Colonic mucosa (tissue), 4 donors: ENCODE measurements at regions not wholly inside any gene's neighbourhood (a gene's known extent, or its start where the extent isn't known, plus 50 kb on each side); places are given as distances from the start of the nearest gene placed in this dataset.

Experiments
- DNase-seq: peaks from one replicate; pipeline ENCODE4 v3.0.0-alpha.2; 2020
- H3K27ac ChIP-seq: fragments of 200-600 bp; one replicate; pipeline ENCODE4 v1.8.0; 2021
- H3K27me3 ChIP-seq: fragments of 200-600 bp; one replicate; pipeline ENCODE4 v1.8.0; 2021
- H3K36me3 ChIP-seq: fragments of 200-600 bp; one replicate; pipeline ENCODE4 v1.8.0; 2021
- H3K4me1 ChIP-seq: fragments of 200-600 bp; one replicate; pipeline ENCODE4 v1.8.0; 2021; ENCODE audit warnings: mild to moderate bottlenecking
- H3K4me3 ChIP-seq: fragments of 200-600 bp; one replicate; pipeline ENCODE4 v1.8.0; 2021
- H3K9ac ChIP-seq, 2 donors: one replicate each; pipeline ENCODE4 v1.7.0; 2013; ENCODE audit warnings: control low read depth in 2 of 2, low read depth in 2 of 2, low read length in 2 of 2
- H3K9me3 ChIP-seq: fragments of 200-600 bp; one replicate; pipeline ENCODE4 v1.8.0; 2021
- CTCF ChIP-seq: fragments of 200-600 bp; IDR thresholded peaks from one replicate; pipeline ENCODE4 v1.8.0; 2022; ENCODE audit warnings: antibody characterized with exemption, mild to moderate bottlenecking
- intact Hi-C: fragments of 100-400 bp; cut with DNase I; formaldehyde crosslinking; loops from one replicate; pipeline ENCODE4 v1.14.1; 2022
- donor health status: healthy.
- donor health status: DM: no; HTN: no; CAD: no.
- donor health status: DM: no; HTN: no; CAD: no.

DNA sequence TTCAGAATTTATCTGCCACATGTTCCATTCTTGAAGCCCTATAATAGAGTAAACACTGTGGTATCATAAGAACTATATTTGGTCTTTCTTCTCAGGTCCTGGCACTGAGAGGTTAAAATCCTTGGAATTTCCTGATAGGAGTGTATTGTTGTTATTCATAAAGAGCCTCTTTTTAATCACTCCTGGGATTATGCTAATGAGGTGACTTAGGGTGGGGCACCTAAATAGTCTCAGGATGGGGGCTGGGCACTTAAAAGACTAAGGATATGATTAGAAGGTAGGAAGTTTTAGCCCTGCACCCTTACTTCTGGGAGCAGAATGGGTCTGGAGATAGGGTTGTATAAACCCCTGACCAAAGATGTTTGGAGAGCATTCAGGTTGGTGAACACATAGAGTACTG, 755.2 kb upstream of the TENM4 start:
- no peaks in the 10 kb centered on the region for H3K36me3 ChIP-seq
- no peak overlapping the region for H3K9ac ChIP-seq
- intact Hi-C loops = no loop called here
- no peak overlapping the region for H3K27ac ChIP-seq
- no peaks in the 10 kb centered on the region for H3K27me3 ChIP-seq
- no peaks in the 10 kb centered on the region for H3K4me1 ChIP-seq
- no peak for TF ChIP-seq CTCF
- H3K4me3 ChIP-seq = no peak overlapping the region
- DNase-seq = no peak
- H3K9me3 ChIP-seq = no peaks in the 10 kb centered on the region

DNA sequence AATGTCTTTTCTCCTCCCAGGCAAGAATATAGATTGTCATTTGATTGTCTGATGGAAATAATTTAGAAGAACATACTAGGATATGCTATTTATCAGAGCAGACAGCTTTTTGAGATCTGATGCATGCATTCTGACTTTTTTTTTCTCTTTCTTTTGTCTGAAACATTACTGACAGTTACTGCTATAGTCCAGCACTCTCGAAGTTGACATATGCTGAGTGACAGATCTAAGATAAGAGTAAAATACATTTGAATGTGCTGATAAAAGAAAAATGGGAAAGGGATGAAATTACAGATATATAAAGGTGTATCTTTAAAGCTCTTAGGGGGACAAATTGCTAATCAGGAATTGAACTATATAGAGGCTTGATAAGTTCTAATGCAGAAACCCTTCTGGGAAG, 753.8 kb upstream of the TENM4 start:
- Histone ChIP-seq H3K27ac (no peak overlapping the region), H3K9ac (no peak overlapping the region), H3K9me3 (no peaks in the 10 kb centered on the region), H3K4me1 (no peaks in the 10 kb centered on the region), H3K4me3 (no peak overlapping the region), H3K36me3 (no peaks in the 10 kb centered on the region), H3K27me3 (no peaks in the 10 kb centered on the region)
- no peak for TF ChIP-seq CTCF
- DNase-seq = no peak
- intact Hi-C loops = no loop called here

DNA sequence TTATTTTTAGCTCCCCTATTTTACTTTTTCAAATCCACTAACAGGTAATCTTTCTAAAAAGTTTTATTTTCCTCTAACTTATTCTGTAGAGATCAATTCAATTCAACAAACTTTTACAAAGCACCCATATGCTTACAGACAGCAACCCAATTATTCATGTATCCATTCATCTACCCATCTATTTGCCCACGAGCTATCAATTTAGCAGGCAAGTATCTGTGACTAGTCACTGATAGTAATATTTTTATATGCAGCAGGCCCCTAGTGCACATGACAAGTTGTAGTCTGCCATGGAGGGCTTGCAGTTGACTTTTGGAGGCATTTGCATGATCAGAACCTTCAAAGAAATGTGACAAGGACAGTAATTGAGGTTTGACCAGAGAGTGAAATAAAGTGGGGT, 753.2 kb upstream of the TENM4 start:
- no peak for TF ChIP-seq CTCF
- Histone ChIP-seq H3K9me3 (no peaks in the 10 kb centered on the region), H3K27me3 (no peaks in the 10 kb centered on the region), H3K4me3 (no peak overlapping the region), H3K4me1 (no peaks in the 10 kb centered on the region), H3K36me3 (no peaks in the 10 kb centered on the region), H3K9ac (no peak overlapping the region), H3K27ac (no peak overlapping the region)
- DNase-seq = no peak
- intact Hi-C loops = no loop called here

DNA sequence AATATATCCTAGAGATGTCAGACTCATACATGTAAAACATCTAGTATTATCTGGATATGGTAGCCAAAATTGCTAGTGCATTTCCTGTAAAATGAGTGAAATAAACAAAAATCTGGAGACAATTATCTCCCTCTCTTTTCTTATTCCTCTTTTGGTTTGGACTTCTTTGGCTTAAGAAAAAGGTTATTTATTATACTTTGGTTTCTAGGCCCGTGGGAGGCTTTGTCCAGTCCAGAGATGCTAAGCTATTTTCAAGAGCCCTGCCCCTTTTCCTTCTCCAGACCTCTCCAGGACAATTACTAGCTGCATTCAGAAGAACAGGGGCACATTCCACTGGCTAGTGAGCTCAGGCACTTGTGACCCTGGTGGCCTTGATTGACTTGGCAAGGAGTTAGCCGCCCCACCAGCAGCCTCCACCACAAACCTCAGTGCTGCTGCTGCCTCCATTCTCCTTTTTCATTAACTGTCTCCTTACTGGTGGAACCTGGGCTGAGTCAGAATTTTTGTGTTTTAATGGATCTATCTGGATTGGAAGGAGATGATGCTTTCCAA, 747.3 kb upstream of the TENM4 start:
- Histone ChIP-seq H3K4me3 (no peak overlapping the region), H3K27ac (no peak overlapping the region), H3K27me3 (no peaks in the 10 kb centered on the region), H3K4me1 (no peaks in the 10 kb centered on the region), H3K36me3 (no peaks in the 10 kb centered on the region), H3K9ac (no peak overlapping the region), H3K9me3 (no peaks in the 10 kb centered on the region)
- no peak for TF ChIP-seq CTCF
- no peak for DNase-seq
- intact Hi-C loops = no loop called here

GRCh38 chr11:80186692-80187091, 745.9 kb upstream of the TENM4 start:
- no peak overlapping the region for H3K9ac ChIP-seq
- no peaks in the 10 kb centered on the region for H3K9me3 ChIP-seq
- TF ChIP-seq CTCF = no peak
- no peak overlapping the region for H3K4me3 ChIP-seq
- no peaks in the 10 kb centered on the region for H3K27me3 ChIP-seq
- intact Hi-C loops = no loop called here
- H3K27ac ChIP-seq = no peak overlapping the region
- no peaks in the 10 kb centered on the region for H3K36me3 ChIP-seq
- no peaks in the 10 kb centered on the region for H3K4me1 ChIP-seq
- no peak for DNase-seq

GRCh38 chr11:80182901-80183300, 742.1 kb upstream of the TENM4 start:
- Histone ChIP-seq H3K36me3 (no peaks in the 10 kb centered on the region), H3K4me1 (no peaks in the 10 kb centered on the region), H3K9me3 (no peaks in the 10 kb centered on the region), H3K9ac (no peak overlapping the region), H3K4me3 (no peak overlapping the region), H3K27me3 (no peaks in the 10 kb centered on the region), H3K27ac (no peak overlapping the region)
- TF ChIP-seq CTCF = no peak
- DNase-seq = no peak
- intact Hi-C loops = no loop called here
